ENCODE measurements at regions not wholly inside any gene's neighbourhood (a gene's known extent, or its start where the extent isn't known, plus 50 kb on each side); places are given as distances from the start of the nearest gene placed in this dataset.

DNA sequence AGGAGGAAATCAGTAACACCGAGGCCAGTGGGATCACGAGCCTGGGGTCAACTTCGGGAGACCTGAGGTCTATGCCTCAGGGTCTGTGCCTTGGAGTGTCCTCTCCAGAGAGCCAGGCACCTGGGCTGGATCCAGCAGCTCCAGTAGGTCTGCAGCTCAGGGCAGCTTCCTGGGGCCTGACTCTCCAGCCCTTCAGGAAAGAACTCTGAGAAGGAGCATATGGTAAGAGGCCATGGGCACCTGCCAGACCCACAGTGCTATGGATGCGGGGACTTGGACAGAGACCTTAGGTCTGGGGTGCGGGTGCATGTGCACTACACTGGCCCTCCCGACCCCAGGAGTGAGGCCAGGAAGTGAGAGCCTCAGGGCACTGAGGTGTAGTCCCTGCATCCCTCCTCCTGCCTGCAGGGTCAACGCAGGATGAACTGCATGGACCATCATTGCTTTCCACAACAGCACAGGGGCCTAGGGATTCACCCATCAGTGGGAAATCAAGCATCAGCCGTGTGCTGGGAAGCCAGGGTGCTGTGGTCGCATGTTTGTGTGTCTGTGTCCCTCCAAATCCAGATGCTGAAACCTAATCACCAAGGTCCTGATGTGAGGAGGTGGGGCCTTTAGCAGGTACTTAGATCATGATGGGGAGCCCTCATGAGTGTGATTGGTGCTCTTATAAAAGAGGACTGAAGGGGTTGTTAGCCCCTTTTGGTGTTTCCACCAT is 210.9 kb upstream of the CST7 start:
- Histone ChIP-seq H3K9ac (ENCODE audit: low read length) (no peak overlapping the region), H2AFZ (ENCODE audit: low read depth, low read length) (no peak overlapping the region), H3K4me3 (ENCODE audit: low read length) (no peak overlapping the region), H3K79me2 (ENCODE audit: low read length) (no peaks in the 10 kb centered on the region), H3K9me3 (ENCODE audit: insufficient read depth, low read length) (no peaks in the 10 kb centered on the region), H3K36me3 (replicated peaks; ENCODE audit: low read depth, low read length) (no peaks in the 10 kb centered on the region), H3K27me3 (ENCODE audit: low read depth, low read length) (no peaks in the 10 kb centered on the region), H4K20me1 (ENCODE audit: insufficient read depth, low read length) (no peaks in the 10 kb centered on the region), H3K27ac (ENCODE audit: low read length) (no peak overlapping the region), H3K4me1 (ENCODE audit: low read length) (peaks cover 7% of the 10 kb centered on the region; the same call in 1 of the 2 replicates), H3K4me2 (ENCODE audit: low read length) (no peak overlapping the region)
- TF ChIP-seq, protein P1, sequence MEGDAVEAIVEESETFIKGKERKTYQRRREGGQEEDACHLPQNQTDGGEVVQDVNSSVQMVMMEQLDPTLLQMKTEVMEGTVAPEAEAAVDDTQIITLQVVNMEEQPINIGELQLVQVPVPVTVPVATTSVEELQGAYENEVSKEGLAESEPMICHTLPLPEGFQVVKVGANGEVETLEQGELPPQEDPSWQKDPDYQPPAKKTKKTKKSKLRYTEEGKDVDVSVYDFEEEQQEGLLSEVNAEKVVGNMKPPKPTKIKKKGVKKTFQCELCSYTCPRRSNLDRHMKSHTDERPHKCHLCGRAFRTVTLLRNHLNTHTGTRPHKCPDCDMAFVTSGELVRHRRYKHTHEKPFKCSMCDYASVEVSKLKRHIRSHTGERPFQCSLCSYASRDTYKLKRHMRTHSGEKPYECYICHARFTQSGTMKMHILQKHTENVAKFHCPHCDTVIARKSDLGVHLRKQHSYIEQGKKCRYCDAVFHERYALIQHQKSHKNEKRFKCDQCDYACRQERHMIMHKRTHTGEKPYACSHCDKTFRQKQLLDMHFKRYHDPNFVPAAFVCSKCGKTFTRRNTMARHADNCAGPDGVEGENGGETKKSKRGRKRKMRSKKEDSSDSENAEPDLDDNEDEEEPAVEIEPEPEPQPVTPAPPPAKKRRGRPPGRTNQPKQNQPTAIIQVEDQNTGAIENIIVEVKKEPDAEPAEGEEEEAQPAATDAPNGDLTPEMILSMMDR (IDR thresholded peaks at IDR 0.05; ENCODE audit: low read depth, low read length), result no peak
- no peak for TF ChIP-seq EZH2phosphoT487 (IDR thresholded peaks at IDR 0.05; ENCODE audit: low read depth)

DNA sequence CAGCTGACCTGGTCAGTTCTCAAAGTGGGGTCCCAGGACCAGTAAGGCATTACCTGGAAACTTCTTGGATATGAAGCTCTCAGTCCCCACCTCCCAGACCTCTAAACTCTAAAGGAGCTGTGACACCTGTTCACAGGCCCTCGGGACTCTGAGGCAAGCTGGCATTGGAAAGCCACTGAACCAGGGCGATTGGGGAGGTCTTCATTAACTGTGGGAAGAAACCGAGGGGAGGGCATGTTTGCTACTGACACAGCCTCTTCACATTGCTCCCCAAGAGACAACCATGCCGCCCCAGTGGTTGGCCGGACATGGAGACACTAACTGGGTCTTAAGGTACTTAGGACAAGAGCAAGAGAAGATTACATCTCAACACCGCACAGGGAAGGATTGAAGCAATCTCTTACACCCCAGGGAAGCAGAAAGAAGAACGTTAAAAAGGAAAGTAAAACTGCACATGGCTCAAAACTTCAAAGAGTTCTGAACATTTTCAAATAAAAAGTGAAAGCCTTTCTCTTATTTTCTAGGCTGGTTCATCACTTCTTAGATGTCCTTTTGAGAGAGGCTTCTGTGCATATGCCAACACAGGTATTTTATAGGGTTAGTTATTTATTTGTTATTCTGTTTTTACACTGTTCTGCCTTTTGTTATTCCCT is 210.0 kb upstream of the CST7 start:
- no peaks in the 10 kb centered on the region for H3K79me2 ChIP-seq (ENCODE audit: low read length)
- H3K36me3 ChIP-seq (replicated peaks; ENCODE audit: low read depth, low read length), result no peaks in the 10 kb centered on the region
- H3K27ac ChIP-seq (ENCODE audit: low read length), result no peak overlapping the region
- no peaks in the 10 kb centered on the region for H4K20me1 ChIP-seq (ENCODE audit: insufficient read depth, low read length)
- no peak overlapping the region for H3K9ac ChIP-seq (ENCODE audit: low read length)
- no peak overlapping the region for H3K4me3 ChIP-seq (ENCODE audit: low read length)
- peaks cover 7% of the 10 kb centered on the region; the same call in 1 of the 2 replicates for H3K4me1 ChIP-seq (ENCODE audit: low read length)
- no peaks in the 10 kb centered on the region for H3K9me3 ChIP-seq (ENCODE audit: insufficient read depth, low read length)
- 0 out of 2 replicates have a peak overlapping the region, but pooled peaks have one; percentile 4 for H2AFZ ChIP-seq (ENCODE audit: low read depth, low read length)
- TF ChIP-seq EZH2phosphoT487 (IDR thresholded peaks at IDR 0.05; ENCODE audit: low read depth), result no peak
- TF ChIP-seq, protein P1 (IDR thresholded peaks at IDR 0.05; ENCODE audit: low read depth, low read length), result no peak
- no peaks in the 10 kb centered on the region for H3K27me3 ChIP-seq (ENCODE audit: low read depth, low read length)
- peak overlapping the region; percentile 34 for H3K4me2 ChIP-seq (ENCODE audit: low read length)

DNA sequence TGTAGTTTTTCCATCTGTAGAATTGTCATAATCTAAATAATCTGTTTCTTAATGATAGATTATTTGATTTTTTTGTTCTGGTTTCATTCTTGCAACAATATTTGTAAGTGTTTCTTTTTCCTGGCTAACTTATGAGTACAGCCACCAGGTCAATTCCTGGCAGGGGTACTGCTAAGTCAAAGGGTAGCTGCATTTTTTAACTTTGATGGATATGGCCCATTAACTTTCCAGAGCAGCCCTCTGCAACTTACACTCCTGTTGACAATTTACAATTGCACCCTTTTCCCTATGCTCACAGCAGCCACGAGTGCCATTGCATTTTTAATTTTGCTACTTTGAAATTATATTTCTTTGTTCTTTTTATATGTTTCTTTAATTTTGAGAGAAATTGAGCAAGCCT is 209.3 kb upstream of the CST7 start:
- Histone ChIP-seq H3K36me3 (replicated peaks; ENCODE audit: low read depth, low read length) (no peaks in the 10 kb centered on the region), H3K4me2 (ENCODE audit: low read length) (peak overlapping the region; percentile 34), H3K4me1 (ENCODE audit: low read length) (peaks cover 11% of the 10 kb centered on the region), H4K20me1 (ENCODE audit: insufficient read depth, low read length) (no peaks in the 10 kb centered on the region), H3K27me3 (ENCODE audit: low read depth, low read length) (no peaks in the 10 kb centered on the region), H3K79me2 (ENCODE audit: low read length) (no peaks in the 10 kb centered on the region), H3K9ac (ENCODE audit: low read length) (no peak overlapping the region), H2AFZ (ENCODE audit: low read depth, low read length) (no peak overlapping the region), H3K9me3 (ENCODE audit: insufficient read depth, low read length) (no peaks in the 10 kb centered on the region), H3K4me3 (ENCODE audit: low read length) (no peak overlapping the region), H3K27ac (ENCODE audit: low read length) (no peak overlapping the region)
- no peak for TF ChIP-seq EZH2phosphoT487 (IDR thresholded peaks at IDR 0.05; ENCODE audit: low read depth)
- TF ChIP-seq, protein P1 (IDR thresholded peaks at IDR 0.05; ENCODE audit: low read depth, low read length), result no peak

DNA sequence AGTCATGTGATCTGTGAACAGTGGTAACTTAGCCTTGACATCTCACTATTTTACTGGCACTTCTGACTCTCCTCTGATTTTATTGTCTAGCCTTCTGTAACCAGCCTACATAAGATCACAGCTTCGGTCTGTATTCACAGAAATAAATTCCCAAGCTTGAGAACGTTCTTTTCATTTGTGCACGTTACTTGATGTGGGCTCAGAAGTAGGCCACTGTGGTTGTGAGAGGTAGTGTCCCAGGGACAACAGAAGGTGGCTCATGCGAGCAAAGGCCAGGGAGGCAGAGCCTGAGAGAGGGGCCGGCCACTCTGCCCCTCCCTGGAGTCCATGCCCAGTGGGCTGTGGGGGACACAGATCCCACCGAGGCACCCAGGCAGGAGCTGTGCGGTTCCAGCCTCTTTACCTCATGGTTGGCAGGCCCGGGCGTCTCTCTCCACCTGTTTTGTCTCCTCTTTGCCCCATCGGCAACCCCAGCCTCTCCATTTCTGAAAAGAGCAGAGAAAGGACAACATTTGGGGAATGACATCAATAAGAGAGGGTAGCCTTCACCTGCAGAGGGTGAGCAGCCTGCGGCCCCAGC is 207.5 kb upstream of the CST7 start:
- no peak overlapping the region for H3K4me2 ChIP-seq (ENCODE audit: low read length)
- no peaks in the 10 kb centered on the region for H3K27me3 ChIP-seq (ENCODE audit: low read depth, low read length)
- H3K4me1 ChIP-seq (ENCODE audit: low read length), result peaks cover 18% of the 10 kb centered on the region
- H4K20me1 ChIP-seq (ENCODE audit: insufficient read depth, low read length), result no peaks in the 10 kb centered on the region
- H2AFZ ChIP-seq (ENCODE audit: low read depth, low read length), result no peak overlapping the region
- H3K27ac ChIP-seq (ENCODE audit: low read length), result no peak overlapping the region
- no peak for TF ChIP-seq EZH2phosphoT487 (IDR thresholded peaks at IDR 0.05; ENCODE audit: low read depth)
- TF ChIP-seq, protein P1 (IDR thresholded peaks at IDR 0.05; ENCODE audit: low read depth, low read length), result no peak
- no peaks in the 10 kb centered on the region for H3K36me3 ChIP-seq (replicated peaks; ENCODE audit: low read depth, low read length)
- H3K4me3 ChIP-seq (ENCODE audit: low read length), result no peak overlapping the region
- no peaks in the 10 kb centered on the region for H3K79me2 ChIP-seq (ENCODE audit: low read length)
- no peaks in the 10 kb centered on the region for H3K9me3 ChIP-seq (ENCODE audit: insufficient read depth, low read length)
- H3K9ac ChIP-seq (ENCODE audit: low read length), result no peak overlapping the region

Measured in OCI-LY3 (cell line).